ENCODE measurements at regions not wholly inside any gene's neighbourhood (a gene's known extent, or its start where the extent isn't known, plus 50 kb on each side); places are given as distances from the start of the nearest gene placed in this dataset.
A peak's percentile ranks its signal among the peaks of the same experiment; 100 is the strongest.

DNA sequence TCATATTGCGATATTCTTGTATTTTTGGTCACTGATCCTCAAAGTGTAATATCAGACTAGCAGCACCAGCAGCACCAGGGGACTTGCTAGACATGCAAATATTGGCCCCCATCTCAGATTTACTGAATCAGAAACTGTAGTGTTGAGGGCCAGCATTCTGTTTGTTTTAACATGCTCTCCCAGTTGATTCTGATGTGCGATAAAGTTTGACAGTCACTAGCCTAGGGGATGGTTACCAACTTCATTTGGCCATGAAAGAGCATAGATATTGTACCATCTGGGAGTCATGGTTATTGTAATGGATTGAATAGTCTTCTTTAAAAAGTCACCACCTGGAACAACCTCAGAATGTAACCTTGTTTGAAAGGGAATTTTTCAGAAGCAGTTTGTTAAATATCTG is 1090.4 kb upstream of the RAG2 start:
- no peak for DNase-seq

DNA sequence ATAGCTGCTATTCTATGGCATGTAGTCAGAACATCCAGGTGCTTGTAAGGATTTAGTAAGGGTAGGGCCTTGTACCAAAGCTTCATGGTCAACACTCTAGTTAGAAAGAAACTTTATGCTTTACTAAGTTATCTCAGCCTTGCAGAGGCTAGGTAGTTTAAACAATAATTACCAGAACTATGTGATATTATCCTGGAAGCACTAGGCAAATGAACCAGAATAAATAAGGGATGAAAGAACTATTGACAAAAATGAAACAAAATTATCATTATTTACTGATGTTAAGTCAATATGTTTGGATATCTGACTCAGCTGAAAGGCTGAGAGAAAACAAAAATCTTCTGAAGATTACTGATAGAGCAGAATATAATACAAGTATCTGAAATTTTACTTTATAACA is 1089.1 kb upstream of the RAG2 start:
- DNase-seq: no peak

DNA sequence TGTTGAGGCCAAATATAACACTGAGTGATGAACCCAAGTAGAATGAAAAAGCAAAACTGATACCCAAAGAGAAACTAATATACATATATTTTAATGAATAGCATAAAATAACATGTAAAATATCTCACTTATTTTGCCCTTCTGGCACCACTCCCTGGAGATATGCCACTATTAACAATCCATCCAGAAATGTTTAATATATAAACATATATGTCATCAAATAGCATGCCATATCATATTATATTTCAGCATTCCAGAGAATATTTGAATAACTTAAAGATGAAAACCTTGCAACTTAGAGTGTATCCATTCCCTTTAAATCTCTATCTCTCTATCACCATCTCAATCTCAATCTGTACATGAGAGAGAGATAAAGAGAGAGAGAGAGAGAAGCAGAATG is 1073.3 kb upstream of the RAG2 start:
- no peak for DNase-seq

DNA sequence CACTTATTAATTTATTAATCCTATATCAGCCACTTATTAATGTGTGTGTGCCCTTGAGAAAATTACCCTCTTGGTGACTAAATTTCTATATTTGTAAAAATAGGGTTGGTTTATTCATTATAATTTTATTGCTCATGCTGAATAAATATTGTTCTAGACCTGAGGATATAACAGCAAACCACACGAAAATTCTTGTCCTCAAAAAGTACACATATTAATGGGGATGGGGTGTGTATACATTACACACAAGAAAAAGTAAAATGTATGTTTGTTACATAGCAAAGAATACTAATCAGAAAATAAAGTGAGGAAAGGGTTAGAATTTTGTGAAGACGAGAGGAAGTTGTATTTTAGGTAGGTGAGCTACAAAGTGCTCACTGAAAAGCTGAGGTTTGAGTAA is 1068.9 kb upstream of the RAG2 start:
- no peak for DNase-seq

DNA sequence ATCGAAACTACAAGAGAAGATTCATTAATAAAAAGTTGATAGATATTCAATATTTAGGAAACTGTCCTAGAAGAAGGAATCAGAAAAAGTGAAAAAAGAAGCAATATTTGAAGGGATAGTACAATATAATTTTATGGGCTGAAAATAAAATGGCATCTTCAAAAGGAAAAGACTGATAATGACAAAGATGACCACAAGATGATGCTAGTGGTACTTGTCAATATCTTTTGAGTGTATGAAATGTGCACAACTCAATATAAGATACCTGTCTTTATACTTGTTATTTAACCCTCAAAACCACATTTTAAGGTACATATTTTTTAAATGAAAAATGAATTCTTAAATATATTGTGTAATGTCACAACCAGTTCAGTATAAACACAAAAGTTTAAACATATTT is 1059.6 kb upstream of the RAG2 start:
- DNase-seq: peak; percentile 5

DNA sequence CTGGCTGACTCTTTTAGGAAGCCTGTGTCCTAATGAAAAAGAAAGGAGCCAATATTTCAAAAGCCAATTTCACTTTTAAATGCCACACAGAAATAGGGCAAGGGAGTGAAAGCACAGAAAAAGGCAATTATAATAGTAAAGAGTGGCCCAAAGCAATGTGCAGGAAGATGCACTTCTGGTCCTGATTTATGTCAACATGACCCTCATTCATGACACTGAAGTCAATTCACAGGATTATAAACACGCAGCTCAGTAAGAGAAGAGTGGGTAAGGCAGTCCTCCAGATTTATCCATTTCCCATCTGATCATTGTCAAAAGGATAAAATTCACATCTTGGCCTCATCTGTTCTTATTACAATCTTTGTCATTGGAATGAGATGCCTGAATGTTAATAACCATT is 1049.7 kb upstream of the RAG2 start:
- DNase-seq: no peak

DNA sequence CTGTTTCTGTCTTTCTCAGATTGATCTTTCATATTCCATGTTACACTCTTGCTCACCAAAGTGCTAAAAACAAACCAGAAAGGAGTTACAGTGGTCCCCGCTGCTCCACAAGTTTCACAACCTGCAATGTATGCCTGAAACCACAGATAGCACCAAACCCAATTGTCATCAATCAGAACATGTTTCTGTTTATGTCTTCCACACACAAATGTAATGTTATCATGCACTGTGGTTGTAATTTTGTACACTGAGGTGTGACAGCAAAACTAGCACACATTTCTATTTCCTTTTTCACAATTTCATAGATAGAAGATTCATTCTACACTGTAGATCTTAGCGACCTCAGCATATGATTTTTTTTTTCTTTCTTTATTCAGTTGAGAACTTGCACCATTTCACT is 1045.9 kb upstream of the RAG2 start:
- DNase-seq: no peak

DNA sequence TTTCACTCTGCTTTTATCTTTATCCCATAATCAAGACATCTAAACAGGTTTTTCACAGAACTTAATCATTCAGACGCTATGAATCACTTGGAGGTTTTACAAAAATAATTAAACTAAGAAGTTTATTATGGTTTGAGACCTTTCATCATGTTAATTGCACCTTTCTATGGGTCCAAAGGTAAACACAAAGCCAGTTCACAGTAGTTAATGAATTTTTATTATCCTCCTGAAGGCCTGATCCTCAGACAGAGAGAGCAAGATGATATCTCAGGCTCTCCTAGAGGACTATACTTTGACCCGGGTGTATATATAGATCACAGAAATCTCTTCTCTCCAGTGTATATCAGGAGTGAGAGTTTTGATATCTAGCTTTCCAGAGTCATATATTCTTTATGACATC is 1044.3 kb upstream of the RAG2 start:
- no peak for DNase-seq

DNA sequence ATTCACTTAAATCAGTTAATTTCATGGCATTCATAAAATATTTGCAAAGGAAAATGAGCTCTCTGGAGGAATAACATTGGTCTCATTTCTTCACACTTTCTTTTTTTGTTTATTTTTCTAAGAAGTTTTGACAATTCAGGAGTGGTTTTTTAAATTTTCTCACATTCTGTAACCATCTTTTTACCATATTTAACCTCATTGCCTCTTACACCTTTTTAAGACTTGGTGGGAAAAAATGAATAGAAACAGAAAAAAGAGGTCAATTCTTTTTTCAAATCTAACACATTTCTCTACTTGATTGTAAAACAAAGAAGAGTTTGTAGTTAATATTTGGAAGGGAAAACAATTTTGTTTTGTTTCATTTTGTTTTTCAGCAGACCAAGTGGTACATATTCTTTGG is 1034.7 kb upstream of the RAG2 start:
- DNase-seq: no peak

DNA sequence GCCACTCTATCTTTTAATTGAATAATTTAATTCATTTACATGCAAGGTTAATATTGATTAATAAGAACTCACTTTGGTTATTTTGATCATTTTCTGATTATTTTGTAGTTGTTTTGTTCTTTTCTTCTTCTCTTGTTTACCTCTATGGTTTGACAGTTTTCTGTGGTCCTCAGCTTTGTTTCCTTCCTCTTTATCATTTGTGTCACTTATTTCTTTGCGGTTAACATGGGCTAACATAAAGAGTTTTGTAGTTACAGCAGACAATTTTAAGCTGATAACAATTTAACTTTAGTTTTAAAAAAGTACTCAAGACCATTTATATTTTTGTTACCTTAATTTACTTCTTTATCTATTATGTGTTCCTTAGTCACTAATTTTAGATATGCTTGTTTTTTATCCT is 1032.8 kb upstream of the RAG2 start:
- no peak for DNase-seq

DNA sequence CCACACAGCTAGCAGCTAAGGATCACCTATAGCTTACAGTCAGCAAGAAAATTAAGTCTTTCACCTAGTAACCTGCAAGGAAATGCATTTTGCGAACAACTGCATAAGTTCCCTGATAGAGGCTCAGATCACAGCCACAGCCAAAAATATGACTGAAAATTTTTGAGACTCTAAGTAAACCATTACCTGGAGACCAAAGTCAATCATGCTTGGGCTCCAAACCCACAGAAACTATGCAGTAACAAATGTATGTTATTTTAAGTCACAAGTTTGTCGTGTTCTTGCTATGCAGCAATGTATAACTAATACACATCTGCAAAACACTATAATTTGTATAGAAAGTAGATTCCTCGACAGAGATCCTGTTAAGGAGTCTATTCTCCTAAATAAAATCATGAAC is 1025.7 kb upstream of the RAG2 start:
- DNase-seq: no peak

DNA sequence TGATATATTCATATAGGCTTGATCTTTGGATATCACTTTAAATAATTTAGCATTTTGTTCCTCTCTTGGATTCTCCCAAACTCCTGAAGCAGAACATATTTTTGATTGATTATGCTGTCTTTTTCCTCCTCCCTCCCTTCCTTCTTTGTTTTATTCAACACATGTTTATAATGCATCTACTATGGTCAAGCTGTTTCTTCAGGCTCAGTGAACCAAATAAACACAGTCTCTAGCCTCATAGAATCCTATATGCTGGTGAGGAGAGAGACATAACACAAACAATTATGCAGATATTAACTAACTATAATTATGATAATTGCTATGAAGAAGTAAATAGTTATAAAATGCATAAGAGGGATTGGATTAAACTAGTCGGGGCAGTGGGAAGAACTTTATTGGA is 1023.6 kb upstream of the RAG2 start:
- DNase-seq: no peak

DNA sequence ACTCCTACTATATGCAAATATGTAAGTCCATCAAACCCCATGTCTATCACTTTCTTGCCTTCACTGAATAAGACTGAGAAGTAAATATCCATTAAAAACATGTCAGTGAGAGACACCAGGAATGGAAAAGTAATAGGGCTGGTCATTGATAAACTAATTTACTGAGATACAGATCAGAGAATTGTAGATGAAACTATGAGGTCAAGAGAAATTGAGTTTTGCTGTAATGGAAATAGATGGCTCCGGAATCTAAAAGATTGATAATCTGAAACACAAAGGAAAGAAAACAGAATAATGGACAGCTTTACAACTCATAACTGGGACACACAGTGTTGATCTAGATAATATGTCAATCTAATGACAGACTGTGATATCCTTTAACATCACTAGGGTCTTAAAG is 1018.3 kb upstream of the RAG2 start:
- DNase-seq: no peak

DNA sequence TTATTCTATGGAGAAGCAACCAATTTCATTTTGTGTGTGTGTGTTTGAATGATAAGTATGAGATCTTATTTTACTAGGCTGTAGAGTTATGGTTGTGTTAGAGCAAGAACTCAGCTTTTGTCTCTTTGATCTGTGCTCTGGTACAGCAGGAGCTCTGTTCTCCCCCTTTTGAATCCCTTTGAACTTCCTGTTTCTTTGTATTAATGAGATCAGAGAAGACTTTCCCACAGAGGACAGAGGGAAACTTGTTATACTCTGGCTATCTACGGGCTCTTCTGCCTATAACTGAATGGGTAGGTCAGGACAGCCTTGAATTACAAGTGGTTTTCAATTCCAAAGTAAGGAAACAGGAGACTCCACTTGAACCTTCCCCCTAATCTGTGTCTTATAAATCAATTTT is 1015.0 kb upstream of the RAG2 start:
- no peak for DNase-seq

DNA sequence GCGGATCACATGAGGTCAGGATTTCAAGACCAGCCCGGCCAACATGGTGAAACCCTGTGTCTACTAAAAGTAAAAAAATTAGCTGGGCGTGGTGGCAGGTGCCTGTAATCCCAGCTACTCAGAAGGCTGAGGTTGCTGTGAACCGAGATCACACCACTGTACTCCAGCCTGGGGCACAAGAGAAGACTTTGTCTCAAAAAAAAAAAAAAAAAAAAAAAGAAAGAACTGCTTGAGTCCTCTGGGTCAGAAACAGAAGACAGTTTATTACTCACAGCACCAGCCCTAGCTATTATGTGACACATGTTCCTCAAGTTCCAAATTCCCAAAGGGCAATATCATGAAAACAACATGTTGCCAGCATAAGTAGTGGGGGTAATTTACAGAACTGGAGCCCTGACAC is 1014.1 kb upstream of the RAG2 start:
- DNase-seq: no peak

DNA sequence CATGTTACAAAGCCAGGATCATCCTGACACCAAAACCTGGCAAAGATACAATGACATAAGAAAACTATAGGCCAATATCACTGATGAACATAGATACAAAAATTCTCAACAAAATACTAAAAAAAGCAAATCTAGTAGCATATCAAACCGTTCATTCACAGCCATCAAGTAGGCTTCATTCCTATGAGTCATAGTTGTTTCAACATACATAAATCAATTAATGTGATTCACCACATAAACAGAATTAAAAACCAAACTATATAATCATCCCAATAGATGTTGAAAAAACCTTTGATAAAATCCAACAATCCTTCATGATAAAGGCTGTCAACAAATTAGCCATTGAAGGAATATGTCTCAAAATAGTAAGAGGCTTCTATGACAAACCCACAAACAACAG is 1007.2 kb upstream of the RAG2 start:
- no peak for DNase-seq

DNA sequence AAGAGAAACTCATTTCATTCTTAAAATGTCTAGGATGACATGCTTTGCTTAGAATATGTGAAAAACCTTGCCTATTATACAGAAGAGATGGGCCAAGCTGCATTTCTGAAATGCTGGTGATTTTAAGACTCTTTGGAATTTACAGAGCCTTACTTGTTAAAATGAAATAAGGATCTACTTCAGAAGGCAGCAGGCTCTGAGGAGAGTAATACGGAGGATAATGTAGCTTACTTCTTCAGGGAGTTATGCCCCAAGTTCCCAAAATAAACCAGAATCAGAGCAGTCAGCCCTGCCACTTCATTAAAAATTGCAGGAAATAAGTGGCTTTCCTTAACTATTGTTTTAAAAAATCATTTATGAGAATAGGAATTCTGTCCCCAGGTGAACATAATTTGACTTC is 1000.3 kb upstream of the RAG2 start:
- DNase-seq: no peak

DNA sequence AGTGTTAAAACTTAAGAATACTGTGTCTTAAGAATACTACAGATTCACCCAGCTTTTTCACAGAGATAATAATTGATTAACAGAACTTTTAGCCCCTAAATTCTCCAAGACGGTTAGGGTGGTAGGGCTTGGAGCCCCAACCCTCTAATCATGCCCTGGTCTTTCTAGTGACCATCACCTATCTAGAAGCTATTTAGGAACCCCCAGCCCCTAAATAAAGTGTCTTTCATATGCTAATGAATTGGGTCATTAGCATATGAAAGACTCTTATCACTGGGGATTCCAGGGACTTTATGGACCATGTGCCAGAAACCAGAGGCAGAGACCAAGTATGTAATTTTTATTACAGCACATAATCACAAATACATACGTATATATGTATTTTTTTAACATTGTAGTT is 999.7 kb upstream of the RAG2 start:
- no peak for DNase-seq

DNA sequence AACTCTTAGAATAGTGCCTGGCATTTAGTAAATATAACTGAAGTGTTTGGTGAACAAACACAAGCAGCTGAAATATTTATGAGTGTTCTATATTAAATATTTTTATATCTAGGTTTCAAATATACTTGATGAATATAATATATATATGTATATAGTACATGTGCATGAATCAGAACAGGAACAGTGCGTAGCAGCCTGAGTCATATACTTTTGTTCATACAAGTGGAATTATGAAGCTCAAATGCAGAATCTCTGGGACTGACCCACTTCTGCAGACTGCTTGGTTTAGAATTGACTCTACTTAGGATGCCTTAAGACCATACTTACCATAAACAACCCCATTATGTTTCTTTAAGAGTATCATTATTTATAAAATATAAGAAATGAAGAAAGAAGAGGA is 997.8 kb upstream of the RAG2 start:
- DNase-seq: no peak

DNA sequence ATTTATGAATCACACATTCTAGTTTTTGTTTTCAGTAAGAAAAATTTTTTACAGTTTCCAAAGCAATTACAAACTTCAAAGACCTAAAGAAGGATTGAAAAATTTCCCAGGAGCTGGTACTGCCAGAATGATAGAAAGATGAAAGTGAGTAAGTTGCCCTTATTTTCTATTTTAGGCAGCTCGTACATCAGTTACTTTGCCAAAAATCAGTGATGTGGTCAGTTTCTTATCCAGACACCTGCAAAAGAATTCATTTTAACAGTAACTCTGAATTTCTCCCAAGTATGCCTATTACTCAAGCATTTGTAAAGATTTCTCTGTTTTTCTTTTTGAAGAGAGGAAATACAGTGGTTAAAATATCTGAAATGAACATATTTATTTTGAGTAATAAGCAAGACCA is 976.3 kb upstream of the RAG2 start:
- DNase-seq: no peak

DNA sequence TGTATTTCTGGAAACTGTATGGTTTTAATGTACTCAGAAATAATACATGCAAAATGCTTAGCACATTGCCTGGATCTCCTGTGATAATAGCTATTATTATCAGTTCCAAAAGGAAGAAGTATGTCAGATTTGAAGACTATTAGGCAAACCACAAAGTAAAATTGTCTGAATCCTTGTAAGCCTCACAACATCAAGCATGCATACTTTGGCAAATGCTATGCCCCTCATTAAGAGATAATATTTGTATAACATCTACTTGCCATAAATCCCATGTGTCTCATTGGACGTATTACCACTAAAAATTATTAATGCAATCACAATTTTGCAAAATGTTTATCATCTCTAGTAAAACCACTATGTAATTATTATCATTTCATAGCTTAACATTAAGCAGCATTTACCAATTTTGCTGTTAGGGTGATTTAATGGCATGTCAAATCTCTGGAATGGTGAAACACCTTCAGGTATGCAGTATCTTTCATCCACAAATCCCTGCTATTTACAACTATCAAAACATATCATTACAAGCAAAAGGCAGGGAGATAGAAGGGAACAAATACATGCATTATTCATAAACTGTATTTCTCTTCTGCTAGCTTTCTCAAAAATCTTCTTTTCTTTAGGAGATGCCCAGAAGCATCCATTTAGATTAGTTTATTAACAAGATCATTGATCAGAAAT is 974.6 kb upstream of the RAG2 start:
- DNase-seq: no peak

DNA sequence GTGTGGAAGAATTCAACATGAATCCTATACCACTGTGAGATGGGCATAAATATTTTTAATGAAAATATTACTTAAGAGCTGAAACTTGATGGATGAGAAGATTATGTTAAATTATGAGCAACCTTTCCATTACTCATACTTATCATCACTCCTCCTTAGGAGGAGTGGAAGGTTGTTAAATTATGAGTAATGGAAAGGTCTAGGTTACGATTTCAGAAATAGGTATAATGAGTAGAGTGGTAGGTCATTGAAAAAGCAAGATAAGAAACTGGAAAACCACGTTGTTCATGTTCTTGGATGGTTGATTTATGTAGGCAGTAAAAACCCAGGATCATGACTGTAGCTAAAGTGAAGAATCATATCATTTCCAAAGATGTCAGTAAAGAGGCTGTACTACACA is 973.2 kb upstream of the RAG2 start:
- DNase-seq: no peak

DNA sequence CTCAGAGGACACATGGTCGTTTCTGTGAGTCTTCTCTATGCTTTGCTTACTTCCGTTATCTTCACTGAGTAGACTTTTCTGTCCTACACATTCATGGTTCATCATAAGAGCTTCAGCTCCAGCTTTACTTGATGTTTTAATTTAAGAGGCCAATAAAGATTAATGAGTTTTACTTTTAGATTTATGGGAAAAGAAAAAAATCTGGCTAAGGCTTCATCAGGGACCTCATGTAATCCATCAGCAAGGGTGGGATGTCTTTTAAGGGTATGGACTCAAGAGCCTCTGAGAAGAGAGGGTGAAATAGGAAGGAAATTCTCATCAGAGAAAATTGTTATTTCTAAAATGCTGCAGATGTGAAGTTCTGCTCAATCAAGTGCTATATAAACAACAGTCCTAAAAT is 963.0 kb upstream of the RAG2 start:
- DNase-seq: no peak

DNA sequence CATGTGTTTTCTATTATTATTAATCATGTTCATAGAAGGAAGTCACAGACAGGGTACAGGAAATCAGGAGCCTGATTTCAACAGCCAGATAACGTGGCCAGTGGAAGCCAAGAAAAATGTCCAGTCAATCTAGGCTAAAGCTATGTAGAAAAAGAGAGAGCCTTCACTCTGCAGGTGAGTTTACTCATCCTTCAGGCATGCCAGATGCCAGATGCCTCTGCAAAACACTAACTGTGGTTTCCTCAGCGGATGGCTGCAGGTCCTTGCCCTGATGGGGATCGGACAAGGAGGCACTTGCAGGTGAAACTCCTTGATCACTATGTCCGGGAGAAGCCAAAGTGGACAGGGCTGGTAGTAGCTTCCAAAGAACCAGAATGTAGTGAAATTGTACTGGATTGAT is 962.3 kb upstream of the RAG2 start:
- no peak for DNase-seq

DNA sequence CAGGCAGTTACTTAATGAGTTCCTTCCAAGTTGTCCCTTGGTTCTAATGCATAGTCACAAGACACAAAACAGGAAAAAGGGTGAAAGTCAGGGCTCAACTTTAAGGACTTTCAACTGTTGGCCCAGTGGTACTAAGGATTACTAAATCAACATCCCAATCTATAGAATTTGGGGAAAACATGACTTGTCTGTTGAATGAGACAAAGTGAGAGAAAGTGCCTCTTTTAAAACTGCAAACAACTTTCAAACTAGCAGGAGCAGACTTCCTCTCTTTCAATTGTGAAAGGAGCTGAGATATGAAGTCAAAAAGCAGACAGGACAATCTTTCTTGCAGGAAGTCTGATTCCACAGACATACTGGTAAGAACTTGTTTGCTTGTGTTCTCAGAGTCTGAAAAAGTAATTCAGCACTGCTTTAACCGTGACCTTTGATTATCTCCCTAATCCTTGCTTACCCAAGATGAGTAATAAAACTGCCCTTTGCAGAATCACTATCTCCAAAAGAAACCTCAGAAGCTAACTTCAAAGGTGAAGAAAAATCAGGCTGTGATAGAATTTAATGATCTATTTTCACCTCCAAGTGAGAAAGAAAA is 960.7 kb upstream of the RAG2 start:
- DNase-seq: no peak

DNA sequence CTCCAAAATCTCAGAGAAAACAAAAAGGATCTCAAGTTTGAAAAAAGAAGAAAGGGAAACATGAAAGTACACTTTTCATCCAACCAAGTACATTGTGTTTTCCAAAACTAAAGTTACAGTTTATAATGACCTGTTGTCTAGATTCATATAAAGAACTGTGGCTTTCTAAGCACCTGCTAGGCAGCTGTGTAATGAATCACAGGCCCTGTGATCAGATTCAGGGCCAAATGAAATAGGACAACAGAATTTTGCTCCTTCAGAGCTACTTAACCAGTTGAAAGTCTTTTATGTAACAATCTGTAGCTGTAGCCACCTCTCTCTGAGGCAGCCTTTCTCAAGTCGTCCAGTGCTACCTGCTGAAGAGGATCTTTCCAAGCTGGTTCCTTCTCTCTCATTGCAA is 960.0 kb upstream of the RAG2 start:
- DNase-seq: no peak

Measured in amniotic stem cell (primary cell).